ENCODE measurements at regions not wholly inside any gene's neighbourhood (a gene's known extent, or its start where the extent isn't known, plus 50 kb on each side); places are given as distances from the start of the nearest gene placed in this dataset.

DNA sequence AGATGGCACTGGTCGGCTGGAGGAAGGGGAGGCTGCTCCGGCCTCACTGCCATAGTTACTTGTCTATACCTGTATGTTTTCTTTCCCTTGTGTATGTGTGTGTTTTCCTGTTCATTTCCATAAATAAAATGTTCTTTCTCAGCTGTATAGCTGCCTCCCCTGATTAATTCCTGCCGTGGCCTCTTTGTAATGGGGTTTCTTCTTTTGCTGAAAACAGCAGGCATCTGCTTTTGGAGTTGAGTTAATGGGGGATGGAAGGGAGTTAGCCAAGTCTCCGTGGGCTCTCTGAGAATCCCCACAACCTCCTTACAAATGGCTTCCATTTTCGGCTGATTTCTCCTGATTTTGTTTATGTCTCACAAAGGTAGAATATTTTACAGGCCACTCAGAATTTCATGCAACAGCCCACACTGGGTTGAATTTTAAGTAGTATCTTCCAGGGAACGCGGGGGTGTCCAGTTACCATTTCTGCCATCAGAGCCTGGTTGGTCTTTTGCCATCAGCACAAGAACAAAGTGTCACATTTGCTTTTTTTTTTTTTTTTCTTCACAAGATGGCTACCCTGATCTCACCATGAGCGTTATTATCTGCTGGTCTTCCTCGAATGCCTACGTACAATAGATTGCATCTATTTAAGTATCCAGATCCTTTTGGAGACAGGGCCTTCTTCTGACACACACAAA is 88.1 kb upstream of the NRP1 start:
- intact Hi-C loops (cut with DNase I; ENCODE audit: low total_unique reads) = no loop called here
- 68 to 81% methylated on average over 10 of the region's 10 CpGs for WGBS, 2 donors
- no peak overlapping the region for H3K4me3 ChIP-seq (ENCODE audit: low read depth, poor library complexity, severe bottlenecking)
- no peak for TF ChIP-seq POLR2A (IDR thresholded peaks at IDR 0.05)
- TF ChIP-seq, protein P1, sequence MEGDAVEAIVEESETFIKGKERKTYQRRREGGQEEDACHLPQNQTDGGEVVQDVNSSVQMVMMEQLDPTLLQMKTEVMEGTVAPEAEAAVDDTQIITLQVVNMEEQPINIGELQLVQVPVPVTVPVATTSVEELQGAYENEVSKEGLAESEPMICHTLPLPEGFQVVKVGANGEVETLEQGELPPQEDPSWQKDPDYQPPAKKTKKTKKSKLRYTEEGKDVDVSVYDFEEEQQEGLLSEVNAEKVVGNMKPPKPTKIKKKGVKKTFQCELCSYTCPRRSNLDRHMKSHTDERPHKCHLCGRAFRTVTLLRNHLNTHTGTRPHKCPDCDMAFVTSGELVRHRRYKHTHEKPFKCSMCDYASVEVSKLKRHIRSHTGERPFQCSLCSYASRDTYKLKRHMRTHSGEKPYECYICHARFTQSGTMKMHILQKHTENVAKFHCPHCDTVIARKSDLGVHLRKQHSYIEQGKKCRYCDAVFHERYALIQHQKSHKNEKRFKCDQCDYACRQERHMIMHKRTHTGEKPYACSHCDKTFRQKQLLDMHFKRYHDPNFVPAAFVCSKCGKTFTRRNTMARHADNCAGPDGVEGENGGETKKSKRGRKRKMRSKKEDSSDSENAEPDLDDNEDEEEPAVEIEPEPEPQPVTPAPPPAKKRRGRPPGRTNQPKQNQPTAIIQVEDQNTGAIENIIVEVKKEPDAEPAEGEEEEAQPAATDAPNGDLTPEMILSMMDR (IDR thresholded peaks at IDR 0.05) = no peak
- DNase-seq (ENCODE audit: low spot score in 2 of 2) = no peak

DNA sequence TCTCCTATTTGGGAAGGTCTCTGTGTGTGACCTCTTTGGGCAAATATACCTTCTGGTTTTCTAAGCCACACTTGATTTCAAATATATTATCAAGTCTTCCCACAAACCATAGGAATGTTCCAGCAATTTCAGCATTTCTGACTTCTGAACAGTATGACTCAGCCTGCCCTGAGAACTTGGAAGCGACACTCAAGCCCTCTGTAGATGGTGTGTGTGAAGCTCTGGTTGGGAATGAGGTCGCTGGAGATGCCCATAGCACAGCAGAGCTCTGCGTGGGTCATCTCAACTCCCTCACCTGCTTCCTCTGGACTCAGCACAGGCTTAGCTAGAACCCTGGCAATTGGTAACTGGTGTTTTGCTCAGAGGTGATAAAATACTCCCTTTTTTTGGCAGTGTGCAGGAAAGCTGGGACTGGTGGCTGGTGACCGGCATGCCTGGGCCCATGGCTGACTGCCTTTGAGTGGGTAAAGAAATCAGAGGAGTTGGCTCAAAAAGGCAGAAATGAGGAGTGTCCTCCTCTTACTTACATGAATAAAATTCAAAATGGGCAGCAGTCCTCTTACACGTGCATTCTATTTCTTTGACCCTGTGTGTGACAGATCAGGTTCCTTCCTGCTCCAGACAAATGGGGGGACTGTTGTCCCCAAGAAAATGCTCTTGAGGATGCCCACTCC is 87.5 kb upstream of the NRP1 start:
- no peak overlapping the region for H3K4me3 ChIP-seq (ENCODE audit: low read depth, poor library complexity, severe bottlenecking)
- peak in 1 of 2 donors; percentile 35 for DNase-seq (ENCODE audit: low spot score in 2 of 2)
- TF ChIP-seq, protein P1 (IDR thresholded peaks at IDR 0.05) = no peak
- TF ChIP-seq POLR2A (IDR thresholded peaks at IDR 0.05) = no peak
- intact Hi-C loops (cut with DNase I; ENCODE audit: low total_unique reads) = no loop called here
- WGBS, 2 donors = 33 to 37% methylated on average over 5 of the region's 5 CpGs

DNA sequence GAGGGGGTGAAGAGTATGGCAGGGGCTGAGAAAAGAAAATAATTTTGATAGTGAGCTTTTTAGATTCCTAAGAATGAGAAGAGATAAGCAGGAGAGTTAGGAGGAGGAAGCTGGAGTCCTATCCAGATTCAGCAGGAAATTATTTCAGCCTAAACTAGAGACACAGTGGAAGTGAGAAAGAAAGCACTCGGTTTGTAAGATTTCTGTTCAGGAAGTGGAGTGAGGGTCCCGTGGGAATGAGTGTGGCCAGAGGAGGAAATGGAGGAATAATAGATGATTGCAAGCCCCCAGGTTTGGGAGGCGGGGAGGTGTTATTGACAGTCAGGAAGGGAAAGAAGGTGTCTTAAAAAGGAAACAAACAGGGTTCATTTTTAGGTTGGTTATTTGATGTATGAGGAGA is 84.8 kb upstream of the NRP1 start:
- H3K4me3 ChIP-seq (ENCODE audit: low read depth, poor library complexity, severe bottlenecking) = no peak overlapping the region
- no peak for DNase-seq (ENCODE audit: low spot score in 2 of 2)
- intact Hi-C loops (cut with DNase I; ENCODE audit: low total_unique reads) = no loop called here
- TF ChIP-seq POLR2A (IDR thresholded peaks at IDR 0.05) = no peak
- TF ChIP-seq, protein P1 (IDR thresholded peaks at IDR 0.05) = no peak
- WGBS, 2 donors = 65 to 67% methylated on average over 3 of the region's 3 CpGs

DNA sequence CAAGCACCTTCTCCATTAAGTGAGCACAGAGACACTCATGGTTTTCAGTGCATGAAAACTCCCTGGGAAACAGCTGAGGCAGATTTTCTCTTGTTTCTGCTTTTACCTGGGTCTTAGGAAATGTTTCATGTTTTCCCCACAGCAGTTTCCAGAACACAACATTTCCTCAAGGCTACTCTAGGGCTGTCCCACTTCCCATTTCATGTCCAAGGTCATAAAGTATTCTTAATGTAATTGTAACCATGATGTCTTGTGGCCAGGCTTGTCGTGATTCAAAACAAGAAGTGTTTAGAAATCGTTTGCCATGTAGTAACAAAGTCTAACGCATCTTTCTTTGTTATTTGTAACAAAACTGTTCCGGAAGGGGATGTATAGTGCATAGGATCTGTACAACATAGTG is 83.8 kb upstream of the NRP1 start:
- DNase-seq (ENCODE audit: low spot score in 2 of 2) = no peak
- WGBS, 2 donors = 80 to 83% methylated on average over 4 of the region's 4 CpGs
- no peak for TF ChIP-seq POLR2A (IDR thresholded peaks at IDR 0.05)
- TF ChIP-seq, protein P1 (IDR thresholded peaks at IDR 0.05) = no peak
- H3K4me3 ChIP-seq (ENCODE audit: low read depth, poor library complexity, severe bottlenecking) = no peak overlapping the region
- intact Hi-C loops (cut with DNase I; ENCODE audit: low total_unique reads) = no loop called here

DNA sequence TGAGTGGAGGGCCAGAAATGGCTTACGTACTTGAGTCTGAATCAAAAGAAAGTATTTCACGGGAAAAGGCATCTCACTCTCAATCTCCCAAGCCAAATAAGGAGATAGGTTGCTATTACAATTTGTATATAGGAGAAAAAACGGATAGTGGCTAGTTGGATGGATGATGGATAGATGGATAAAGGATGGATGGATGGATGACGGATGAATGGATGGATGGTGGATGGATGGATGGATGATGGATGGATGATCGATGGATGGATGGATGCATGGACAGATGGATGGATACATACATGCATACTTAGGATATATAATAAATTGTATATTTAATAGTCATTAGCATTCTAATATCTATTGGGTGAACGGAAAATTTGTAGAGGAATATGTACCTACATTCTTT is 82.2 kb upstream of the NRP1 start:
- no peak overlapping the region for H3K4me3 ChIP-seq (ENCODE audit: low read depth, poor library complexity, severe bottlenecking)
- WGBS, 2 donors = 93 to 96% methylated on average over 6 of the region's 6 CpGs
- intact Hi-C loops (cut with DNase I; ENCODE audit: low total_unique reads) = no loop called here
- TF ChIP-seq, protein P1 (IDR thresholded peaks at IDR 0.05) = no peak
- no peak for TF ChIP-seq POLR2A (IDR thresholded peaks at IDR 0.05)
- no peak for DNase-seq (ENCODE audit: low spot score in 2 of 2)
